Fibroblast of lung (primary cell): ENCODE measurements at regions not wholly inside any gene's neighbourhood (a gene's known extent, or its start where the extent isn't known, plus 50 kb on each side); places are given as distances from the start of the nearest gene placed in this dataset.

Experiments
- DNase-seq, 2 donors: peaks; one replicate each; pipeline versions ENCODE4 v3.0.0 to v3.0.0-alpha.2; 2010; ENCODE audit warnings: low read depth in 2 of 2
- H2AFZ ChIP-seq: 2 replicates; pipeline ENCODE4 v1.5.1; 2012; ENCODE audit warnings: low read length, control low read depth, inconsistent platforms
- H3K27ac ChIP-seq: 2 replicates; pipeline ENCODE4 v1.5.1; 2011; ENCODE audit warnings: low read length, control low read depth; ENCODE audit not compliant: insufficient read depth
- H3K27me3 ChIP-seq: 2 replicates; pipeline ENCODE4 v1.5.1; 2011; ENCODE audit warnings: mild to moderate bottlenecking, low read length; ENCODE audit not compliant: control insufficient read depth, insufficient read depth
- H3K36me3 ChIP-seq: 2 replicates; pipeline ENCODE4 v1.5.1; 2011; ENCODE audit warnings: low read length; ENCODE audit not compliant: control insufficient read depth, insufficient read depth
- H3K4me1 ChIP-seq: 2 replicates; pipeline ENCODE4 v1.5.1; 2011; ENCODE audit warnings: low read length; ENCODE audit not compliant: control insufficient read depth, insufficient read depth; ENCODE audit errors: extremely low read depth
- H3K4me2 ChIP-seq: 2 replicates; pipeline ENCODE4 v1.5.1; 2011; ENCODE audit warnings: low read length, control low read depth; ENCODE audit not compliant: insufficient read depth; ENCODE audit errors: extremely low read depth
- H3K4me3 ChIP-seq, 4 experiments: fragments of 200-600 bp in 1 of 4; sonication (generic) in 1 of 4; replicated peaks in 1 of 4; 2 replicates each; pipeline ENCODE4 v1.5.1; 2011 to 2016; ENCODE audit warnings: low read length in 4 of 4, low read depth in 3 of 4, mild to moderate bottlenecking in 3 of 4, control low read depth in 2 of 4, inconsistent platforms in 1 of 4, mixed read lengths in 1 of 4; ENCODE audit not compliant: insufficient read depth in 1 of 4; ENCODE audit errors: control extremely low read depth in 1 of 4
- H3K79me2 ChIP-seq: 2 replicates; pipeline ENCODE4 v1.5.1; 2012; ENCODE audit warnings: mild to moderate bottlenecking, low read length, inconsistent platforms; ENCODE audit not compliant: control insufficient read depth, insufficient read depth
- H3K9ac ChIP-seq: 2 replicates; pipeline ENCODE4 v1.5.1; 2011; ENCODE audit warnings: mild to moderate bottlenecking, low read length, control low read depth; ENCODE audit not compliant: insufficient read depth
- H3K9me3 ChIP-seq: 2 replicates; pipeline ENCODE4 v1.5.1; 2012; ENCODE audit warnings: low read depth, low read length; ENCODE audit not compliant: control insufficient read depth, insufficient read depth
- H4K20me1 ChIP-seq: 2 replicates; pipeline ENCODE4 v1.5.1; 2011; ENCODE audit warnings: low read length; ENCODE audit not compliant: control insufficient read depth, insufficient read depth; ENCODE audit errors: extremely low read depth
- CTCF ChIP-seq, 2 donors: IDR thresholded peaks in 1 of 2; conservative IDR thresholded peaks in 1 of 2; 1 replicate in 1 of 2; 2 replicates in 1 of 2; pipeline ENCODE4 v1.5.1; 2011 to 2012; ENCODE audit warnings: low read length in 2 of 2, control low read depth in 1 of 2, inconsistent platforms in 1 of 2, low read depth in 1 of 2, mild to moderate bottlenecking in 1 of 2
- EZH2 ChIP-seq: IDR thresholded peaks from 2 replicates; pipeline ENCODE4 v1.5.1; 2012; ENCODE audit warnings: low read length, control low read depth, mild to moderate bottlenecking; ENCODE audit errors: missing control alignments

GRCh38 chr5:109614981-109615380, 74.7 kb upstream of the MAN2A1 start:
- no peaks in the 10 kb centered on the region for H3K9me3 ChIP-seq
- H4K20me1 ChIP-seq = no peaks in the 10 kb centered on the region
- no peaks in the 10 kb centered on the region for H3K36me3 ChIP-seq
- no peak overlapping the region for H3K4me3 ChIP-seq
- H3K27me3 ChIP-seq = no peaks in the 10 kb centered on the region
- no peak overlapping the region for H3K9ac ChIP-seq
- no peaks in the 10 kb centered on the region for H3K79me2 ChIP-seq
- DNase-seq = no peak
- H3K4me1 ChIP-seq = no peaks in the 10 kb centered on the region
- H2AFZ ChIP-seq = no peak overlapping the region
- no peak overlapping the region for H3K4me2 ChIP-seq
- no peak overlapping the region for H3K27ac ChIP-seq
- TF ChIP-seq EZH2 (no peak), CTCF (conservative IDR thresholded peaks at IDR 0.05 in 1 of 2, IDR thresholded peaks at IDR 0.05 in 1 of 2; ENCODE audit: low read depth in 1 of 2, low read length in 2 of 2) (no peak)

- Histone ChIP-seq H3K36me3 (no peaks in the 10 kb centered on the region), H2AFZ (no peak overlapping the region), H3K27me3 (no peaks in the 10 kb centered on the region), H3K27ac (no peak overlapping the region), H3K4me2 (no peak overlapping the region), H3K79me2 (no peaks in the 10 kb centered on the region), H3K4me3 (no peak overlapping the region), H4K20me1 (no peaks in the 10 kb centered on the region), H3K9me3 (no peaks in the 10 kb centered on the region), H3K9ac (no peak overlapping the region), H3K4me1 (no peaks in the 10 kb centered on the region)
- DNase-seq = no peak
- TF ChIP-seq EZH2 (no peak), CTCF (conservative IDR thresholded peaks at IDR 0.05 in 1 of 2, IDR thresholded peaks at IDR 0.05 in 1 of 2; ENCODE audit: low read depth in 1 of 2, low read length in 2 of 2) (no peak)
Observed at GRCh38 chr5:109614301-109614700, 75.4 kb upstream of the MAN2A1 start.

GRCh38 chr5:109612278-109612905, 77.3 kb upstream of the MAN2A1 start:
- H3K4me2 ChIP-seq = no peak overlapping the region
- no peaks in the 10 kb centered on the region for H3K4me1 ChIP-seq
- TF ChIP-seq CTCF (conservative IDR thresholded peaks at IDR 0.05 in 1 of 2, IDR thresholded peaks at IDR 0.05 in 1 of 2; ENCODE audit: low read depth in 1 of 2, low read length in 2 of 2) = no peak
- no peaks in the 10 kb centered on the region for H3K27me3 ChIP-seq
- no peak overlapping the region for H3K27ac ChIP-seq
- no peak for DNase-seq
- H4K20me1 ChIP-seq = no peaks in the 10 kb centered on the region
- H3K36me3 ChIP-seq = no peaks in the 10 kb centered on the region
- H2AFZ ChIP-seq = no peak overlapping the region
- no peak overlapping the region for H3K9ac ChIP-seq
- no peaks in the 10 kb centered on the region for H3K9me3 ChIP-seq
- no peak overlapping the region for H3K4me3 ChIP-seq
- H3K79me2 ChIP-seq = no peaks in the 10 kb centered on the region
